ENCODE measurements at regions not wholly inside any gene's neighbourhood (a gene's known extent, or its start where the extent isn't known, plus 50 kb on each side); places are given as distances from the start of the nearest gene placed in this dataset.

- H3K4me3 ChIP-seq (ENCODE audit: low read depth, low read length, poor library complexity, severe bottlenecking), result no peak overlapping the region
- no peak for DNase-seq (ENCODE audit: low spot score)
- no peaks in the 10 kb centered on the region for H3K9me2 ChIP-seq (ENCODE audit: insufficient read depth, low read length)
- H3K27ac ChIP-seq (ENCODE audit: low read depth, low read length, poor library complexity, severe bottlenecking), result no peak overlapping the region
- intact Hi-C loops (cut with micrococcal nuclease; ENCODE audit: unreplicated experiment), result no loop called here
- TF ChIP-seq EZH2phosphoT487 (IDR thresholded peaks at IDR 0.05; ENCODE audit: borderline replicate concordance, low read depth, low read length) (no peak), CTCF (conservative IDR thresholded peaks at IDR 0.05; ENCODE audit: low read length) (no peak)
- no peaks in the 10 kb centered on the region for H4K20me1 ChIP-seq (ENCODE audit: insufficient read depth, low read length)
- no peaks in the 10 kb centered on the region for H3K4me1 ChIP-seq (ENCODE audit: insufficient read depth, low read length, poor library complexity, severe bottlenecking)
- ChIA-PET CTCF (ENCODE audit: unreplicated experiment) (no interaction called here), POLR2A (no interaction called here)
- BruUV-seq (replicated peaks), result no TSS peak
- H2AFZ ChIP-seq (ENCODE audit: low read length), result no peak overlapping the region
- no peaks in the 10 kb centered on the region for H3K9me3 ChIP-seq (ENCODE audit: low read length)
- H3K79me2 ChIP-seq (ENCODE audit: insufficient read depth, low read depth, low read length), result no peaks in the 10 kb centered on the region
- no peaks in the 10 kb centered on the region for H3K36me3 ChIP-seq (ENCODE audit: insufficient read depth, low read length)
- no peak overlapping the region for H3K4me2 ChIP-seq (ENCODE audit: low read length)
Measured at GRCh38 chr1:170395149-170395548, 136.8 kb upstream of the GORAB start.

GRCh38 chr1:170397061-170397460 lies 134.9 kb upstream of the GORAB start:
- Histone ChIP-seq H3K4me3 (ENCODE audit: low read depth, low read length, poor library complexity, severe bottlenecking) (no peak overlapping the region), H2AFZ (ENCODE audit: low read length) (no peak overlapping the region), H3K27ac (ENCODE audit: low read depth, low read length, poor library complexity, severe bottlenecking) (no peak overlapping the region), H3K9me3 (ENCODE audit: low read length) (no peaks in the 10 kb centered on the region), H4K20me1 (ENCODE audit: insufficient read depth, low read length) (no peaks in the 10 kb centered on the region), H3K9me2 (ENCODE audit: insufficient read depth, low read length) (no peaks in the 10 kb centered on the region), H3K79me2 (ENCODE audit: insufficient read depth, low read depth, low read length) (no peaks in the 10 kb centered on the region), H3K4me1 (ENCODE audit: insufficient read depth, low read length, poor library complexity, severe bottlenecking) (no peaks in the 10 kb centered on the region), H3K36me3 (ENCODE audit: insufficient read depth, low read length) (no peaks in the 10 kb centered on the region), H3K4me2 (ENCODE audit: low read length) (no peak overlapping the region)
- no TSS peak for BruUV-seq (replicated peaks)
- ChIA-PET POLR2A (no interaction called here), CTCF (ENCODE audit: unreplicated experiment) (no interaction called here)
- intact Hi-C loops (cut with micrococcal nuclease; ENCODE audit: unreplicated experiment), result no loop called here
- no peak for TF ChIP-seq CTCF (conservative IDR thresholded peaks at IDR 0.05; ENCODE audit: low read length)
- TF ChIP-seq EZH2phosphoT487 (IDR thresholded peaks at IDR 0.05; ENCODE audit: borderline replicate concordance, low read depth, low read length), result no peak
- DNase-seq (ENCODE audit: low spot score), result no peak

GRCh38 chr1:170402476-170403311 lies 129.3 kb upstream of the GORAB start:
- no peaks in the 10 kb centered on the region for H3K4me1 ChIP-seq (ENCODE audit: insufficient read depth, low read length, poor library complexity, severe bottlenecking)
- no peaks in the 10 kb centered on the region for H3K36me3 ChIP-seq (ENCODE audit: insufficient read depth, low read length)
- TF ChIP-seq EZH2phosphoT487 (IDR thresholded peaks at IDR 0.05; ENCODE audit: borderline replicate concordance, low read depth, low read length) (no peak), CTCF (conservative IDR thresholded peaks at IDR 0.05; ENCODE audit: low read length) (no peak)
- no peaks in the 10 kb centered on the region for H3K9me3 ChIP-seq (ENCODE audit: low read length)
- DNase-seq (ENCODE audit: low spot score), result no peak
- H3K79me2 ChIP-seq (ENCODE audit: insufficient read depth, low read depth, low read length), result no peaks in the 10 kb centered on the region
- BruUV-seq (replicated peaks), result no TSS peak
- ChIA-PET CTCF (ENCODE audit: unreplicated experiment) (no interaction called here), POLR2A (no interaction called here)
- no peak overlapping the region for H2AFZ ChIP-seq (ENCODE audit: low read length)
- no peaks in the 10 kb centered on the region for H3K9me2 ChIP-seq (ENCODE audit: insufficient read depth, low read length)
- H4K20me1 ChIP-seq (ENCODE audit: insufficient read depth, low read length), result no peaks in the 10 kb centered on the region
- H3K4me2 ChIP-seq (ENCODE audit: low read length), result no peak overlapping the region
- no peak overlapping the region for H3K4me3 ChIP-seq (ENCODE audit: low read depth, low read length, poor library complexity, severe bottlenecking)
- H3K27ac ChIP-seq (ENCODE audit: low read depth, low read length, poor library complexity, severe bottlenecking), result no peak overlapping the region
- intact Hi-C loops (cut with micrococcal nuclease; ENCODE audit: unreplicated experiment), result no loop called here

Measured in OCI-LY7 (cell line).